ENCODE measurements at regions not wholly inside any gene's neighbourhood (a gene's known extent, or its start where the extent isn't known, plus 50 kb on each side); places are given as distances from the start of the nearest gene placed in this dataset.

GRCh38 chr2:14194233-14194632 is 438.3 kb upstream of the LRATD1 start:
- in situ Hi-C loops (cut with HindIII; ENCODE audit: low sequenced_read_pairs): no loop called here

GRCh38 chr2:14197293-14197692 is 435.2 kb upstream of the LRATD1 start:
- in situ Hi-C loops (cut with HindIII; ENCODE audit: low sequenced_read_pairs): no loop called here

GRCh38 chr2:14199040-14199439 is 433.5 kb upstream of the LRATD1 start:
- in situ Hi-C loops (cut with HindIII; ENCODE audit: low sequenced_read_pairs): no loop called here

DNA sequence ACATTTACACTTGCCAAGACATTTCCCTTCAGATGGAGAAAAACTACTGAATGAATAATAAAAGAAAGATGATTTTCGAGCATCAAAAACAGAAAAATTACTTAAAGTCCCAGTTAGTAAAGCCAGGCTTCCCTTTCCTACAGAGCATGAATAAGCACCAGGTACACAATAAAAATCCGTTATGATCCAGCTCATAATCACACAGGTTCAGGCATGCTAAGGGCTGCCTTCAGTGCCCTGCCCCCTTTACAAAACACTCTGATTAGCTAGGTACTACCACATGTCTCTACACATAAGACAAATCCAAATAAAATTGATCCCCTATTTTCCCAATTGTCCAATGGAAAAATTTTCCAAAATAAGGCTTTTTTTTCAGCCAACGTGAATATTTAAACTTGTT is 413.2 kb upstream of the LRATD1 start:
- in situ Hi-C loops (cut with HindIII; ENCODE audit: low sequenced_read_pairs): no loop called here

DNA sequence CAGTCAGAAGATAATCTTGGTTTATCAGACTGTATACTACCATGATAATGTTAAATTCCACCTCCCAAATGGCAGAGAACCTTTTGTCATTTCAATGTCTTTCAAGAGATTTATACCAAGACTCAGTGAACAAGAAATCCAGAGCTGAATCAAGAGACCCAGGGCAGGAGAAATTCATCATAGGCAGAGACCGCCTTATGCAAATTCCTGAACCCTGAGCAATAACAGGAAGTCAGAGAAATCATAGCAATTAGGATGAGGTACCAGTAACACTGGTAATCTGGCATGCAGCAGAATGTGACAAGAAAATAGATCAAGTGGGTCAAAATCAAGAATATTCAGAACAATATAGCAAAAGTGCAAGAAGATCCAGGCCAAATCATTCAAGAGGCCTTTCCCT is 412.4 kb upstream of the LRATD1 start:
- in situ Hi-C loops (cut with HindIII; ENCODE audit: low sequenced_read_pairs): no loop called here

- in situ Hi-C loops (cut with HindIII; ENCODE audit: low sequenced_read_pairs): no loop called here
Observed at GRCh38 chr2:14221466-14221865, 411.1 kb upstream of the LRATD1 start.

- in situ Hi-C loops (cut with HindIII; ENCODE audit: low sequenced_read_pairs): no loop called here
Observed at GRCh38 chr2:14223576-14223975, 408.9 kb upstream of the LRATD1 start.

DNA sequence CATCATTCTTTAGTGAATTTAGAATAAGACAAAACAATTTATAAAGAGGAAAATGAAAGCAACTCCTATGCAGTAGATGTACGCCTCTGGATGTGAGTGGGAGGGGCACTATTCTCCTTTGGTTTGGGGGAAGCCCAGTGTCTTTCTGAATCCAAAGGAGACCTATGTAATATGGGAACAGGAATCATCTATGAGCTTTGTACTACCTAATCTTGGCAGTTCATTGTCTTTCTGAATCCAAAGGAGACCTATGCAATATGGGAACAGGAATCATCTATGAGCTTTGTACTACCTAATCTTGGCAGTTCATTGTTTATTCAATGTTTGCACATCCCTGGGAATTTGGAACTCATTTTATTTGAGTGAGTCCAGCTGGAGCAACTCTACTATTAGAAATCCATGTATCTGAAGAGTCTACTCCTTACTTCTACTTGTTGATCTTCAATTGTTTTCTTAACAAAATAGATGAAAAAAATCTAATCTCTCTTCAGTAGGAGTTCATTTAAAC is 401.1 kb upstream of the LRATD1 start:
- in situ Hi-C loops (cut with HindIII; ENCODE audit: low sequenced_read_pairs): no loop called here

DNA sequence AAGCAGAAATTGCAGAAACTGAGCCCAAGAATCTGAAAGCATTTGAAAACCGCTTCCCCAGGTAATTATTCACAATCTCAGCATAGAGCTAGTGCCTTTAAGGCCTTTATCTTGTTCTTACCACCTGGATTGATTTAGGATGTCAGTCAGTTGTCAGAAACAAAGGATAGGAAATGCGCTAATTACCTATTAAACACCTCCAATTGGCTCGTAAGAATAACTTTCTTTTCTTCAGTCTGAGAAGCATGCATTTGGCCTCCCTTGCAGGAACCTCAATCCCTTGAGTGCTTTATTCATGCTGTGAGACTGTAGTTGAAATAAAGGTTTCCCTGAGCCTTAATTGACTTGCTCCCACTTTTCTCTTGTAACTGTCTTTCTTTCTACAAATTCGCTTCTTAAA is 400.3 kb upstream of the LRATD1 start:
- in situ Hi-C loops (cut with HindIII; ENCODE audit: low sequenced_read_pairs): no loop called here

GRCh38 chr2:14234911-14235310 is 397.6 kb upstream of the LRATD1 start:
- in situ Hi-C loops (cut with HindIII; ENCODE audit: low sequenced_read_pairs): no loop called here

GRCh38 chr2:14235667-14236066 is 396.9 kb upstream of the LRATD1 start:
- in situ Hi-C loops (cut with HindIII; ENCODE audit: low sequenced_read_pairs): no loop called here

- in situ Hi-C loops (cut with HindIII; ENCODE audit: low sequenced_read_pairs): no loop called here
Observed at GRCh38 chr2:14237902-14238301, 394.6 kb upstream of the LRATD1 start.

GRCh38 chr2:14239605-14240004 is 392.9 kb upstream of the LRATD1 start:
- in situ Hi-C loops (cut with HindIII; ENCODE audit: low sequenced_read_pairs): no loop called here

DNA sequence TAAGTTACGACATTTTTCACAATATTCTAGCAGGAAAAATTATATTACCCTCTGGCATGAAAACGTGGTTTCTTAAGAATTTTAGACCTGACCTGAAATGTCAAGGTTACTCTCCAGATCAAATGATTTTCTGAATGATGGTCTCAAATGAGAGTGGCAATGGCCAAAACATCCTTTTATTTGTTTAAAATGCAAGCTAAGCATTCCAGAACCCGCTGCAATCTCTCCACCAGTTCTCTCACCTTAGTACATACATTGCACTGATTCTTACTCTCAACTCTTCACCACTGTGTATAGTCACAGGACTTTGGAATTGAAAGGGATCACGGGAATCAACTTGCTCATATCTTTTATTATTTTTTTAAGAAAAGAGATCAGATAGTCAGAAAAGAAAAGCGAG is 391.6 kb upstream of the LRATD1 start:
- in situ Hi-C loops (cut with HindIII; ENCODE audit: low sequenced_read_pairs): no loop called here

- in situ Hi-C loops (cut with HindIII; ENCODE audit: low sequenced_read_pairs): no loop called here
Observed at GRCh38 chr2:14245901-14246300, 386.6 kb upstream of the LRATD1 start.

- in situ Hi-C loops (cut with HindIII; ENCODE audit: low sequenced_read_pairs): no loop called here
Observed at GRCh38 chr2:14255135-14255820, 377.2 kb upstream of the LRATD1 start.

GRCh38 chr2:14256890-14257289 is 375.6 kb upstream of the LRATD1 start:
- in situ Hi-C loops (cut with HindIII; ENCODE audit: low sequenced_read_pairs): no loop called here

- in situ Hi-C loops (cut with HindIII; ENCODE audit: low sequenced_read_pairs): no loop called here
Observed at GRCh38 chr2:14257801-14258507, 374.6 kb upstream of the LRATD1 start.

DNA sequence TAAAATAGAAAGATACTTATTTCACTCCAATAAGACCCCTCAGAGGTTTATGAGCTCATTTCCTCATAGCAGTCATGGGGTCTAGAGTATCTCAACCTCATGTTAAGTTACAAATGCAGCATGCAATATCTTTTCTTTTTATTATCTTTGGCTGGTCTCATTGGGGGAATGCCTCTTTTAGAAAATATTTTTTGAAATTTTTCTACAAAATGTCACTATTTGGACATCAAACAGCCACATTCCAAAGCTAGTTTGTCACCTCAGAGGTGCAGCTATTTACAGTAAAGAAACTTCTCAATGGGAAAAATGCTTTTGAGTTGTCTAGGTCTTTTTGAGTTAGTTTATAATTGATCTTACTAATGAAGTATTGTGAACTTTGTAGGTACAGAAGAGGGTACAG is 370.7 kb upstream of the LRATD1 start:
- in situ Hi-C loops (cut with HindIII; ENCODE audit: low sequenced_read_pairs): no loop called here

DNA sequence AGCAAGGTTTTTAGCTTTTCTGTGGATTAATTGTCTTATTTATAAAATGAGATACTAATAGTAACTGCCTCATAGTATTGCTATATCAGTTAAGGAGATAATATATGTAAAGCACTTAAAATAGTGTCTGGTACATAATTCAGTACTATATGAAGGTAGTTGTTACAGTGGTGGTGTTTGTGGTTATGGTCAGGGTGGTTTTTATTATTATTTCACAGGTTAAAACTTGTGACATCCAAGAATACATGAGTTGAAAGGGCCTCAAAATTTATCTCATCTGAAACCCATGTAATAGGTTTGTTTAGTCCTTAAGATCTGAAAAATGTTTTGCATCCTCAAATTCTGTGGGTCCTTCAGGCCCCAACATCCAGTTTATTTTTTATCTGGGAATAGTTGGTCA is 369.5 kb upstream of the LRATD1 start:
- in situ Hi-C loops (cut with HindIII; ENCODE audit: low sequenced_read_pairs): no loop called here

- in situ Hi-C loops (cut with HindIII; ENCODE audit: low sequenced_read_pairs): no loop called here
Observed at GRCh38 chr2:14270036-14270582, 362.4 kb upstream of the LRATD1 start.

DNA sequence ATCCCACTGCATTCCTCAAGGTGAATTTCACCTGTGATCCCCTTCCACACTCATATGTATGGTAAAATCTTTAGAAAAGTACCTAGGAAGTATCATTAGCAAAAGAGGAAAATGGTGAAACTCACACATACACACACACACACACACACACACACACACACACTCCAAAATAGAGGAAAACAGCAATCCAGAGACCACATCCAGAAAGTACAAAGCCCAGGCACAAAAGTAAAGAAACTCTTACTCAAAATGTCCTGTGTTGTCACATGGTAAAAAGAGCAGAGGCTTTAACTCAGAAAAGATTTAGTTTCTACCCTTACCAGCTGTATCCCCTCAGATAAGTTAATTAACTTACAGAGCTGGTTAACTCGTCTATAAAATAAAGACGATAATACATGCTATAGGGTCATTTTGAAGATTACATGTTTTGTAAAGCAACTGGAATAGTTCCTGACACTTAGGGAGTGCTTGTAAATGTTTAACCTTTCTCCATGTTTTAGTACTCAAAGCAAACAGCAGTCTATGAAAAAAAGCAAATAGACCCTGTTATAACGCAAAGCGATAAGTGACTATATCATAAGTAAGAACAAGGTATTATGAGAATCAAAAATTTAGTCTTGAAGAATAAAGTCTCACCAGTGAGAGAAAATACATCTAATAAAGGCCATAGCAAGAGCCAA is 360.0 kb upstream of the LRATD1 start:
- in situ Hi-C loops (cut with HindIII; ENCODE audit: low sequenced_read_pairs): no loop called here
